Glutamatergic neuron (in vitro differentiated cells): ENCODE measurements at regions not wholly inside any gene's neighbourhood (a gene's known extent, or its start where the extent isn't known, plus 50 kb on each side); places are given as distances from the start of the nearest gene placed in this dataset.

Experiments
- DNase-seq: peaks from one replicate; pipeline ENCODE4 v3.0.0; 2022
- H3K27ac Mint-ChIP-seq: one replicate; pipeline ENCODE4 v1.8.0; 2020; ENCODE audit warnings: mild to moderate bottlenecking, mixed read lengths, inconsistent platforms; ENCODE audit not compliant: unreplicated experiment
- H3K27me3 Mint-ChIP-seq: one replicate; pipeline ENCODE4 v1.8.0; 2020; ENCODE audit warnings: mild to moderate bottlenecking, moderate library complexity, mixed read lengths, inconsistent platforms; ENCODE audit not compliant: unreplicated experiment
- H3K36me3 Mint-ChIP-seq: one replicate; pipeline ENCODE4 v1.8.0; 2020; ENCODE audit warnings: mild to moderate bottlenecking, mixed read lengths, inconsistent platforms; ENCODE audit not compliant: unreplicated experiment
- H3K4me1 Mint-ChIP-seq: one replicate; pipeline ENCODE4 v1.8.0; 2020; ENCODE audit warnings: mild to moderate bottlenecking, low read depth, mixed read lengths, inconsistent platforms; ENCODE audit not compliant: unreplicated experiment
- H3K4me3 Mint-ChIP-seq: one replicate; pipeline ENCODE4 v1.8.0; 2020; ENCODE audit warnings: mild to moderate bottlenecking, mixed read lengths, inconsistent platforms; ENCODE audit not compliant: unreplicated experiment
- H3K9me3 Mint-ChIP-seq: one replicate; pipeline ENCODE4 v1.8.0; 2020; ENCODE audit warnings: mild to moderate bottlenecking, moderate library complexity, mixed read lengths, inconsistent platforms; ENCODE audit not compliant: unreplicated experiment
- TF ChIP-seq, protein P1 (sequence below): fragments of 200-600 bp; sonication (generic); IDR thresholded peaks from one replicate; pipeline ENCODE4 v1.5.0; 2021; ENCODE audit not compliant: partially characterized antibody, unreplicated experiment

DNA sequence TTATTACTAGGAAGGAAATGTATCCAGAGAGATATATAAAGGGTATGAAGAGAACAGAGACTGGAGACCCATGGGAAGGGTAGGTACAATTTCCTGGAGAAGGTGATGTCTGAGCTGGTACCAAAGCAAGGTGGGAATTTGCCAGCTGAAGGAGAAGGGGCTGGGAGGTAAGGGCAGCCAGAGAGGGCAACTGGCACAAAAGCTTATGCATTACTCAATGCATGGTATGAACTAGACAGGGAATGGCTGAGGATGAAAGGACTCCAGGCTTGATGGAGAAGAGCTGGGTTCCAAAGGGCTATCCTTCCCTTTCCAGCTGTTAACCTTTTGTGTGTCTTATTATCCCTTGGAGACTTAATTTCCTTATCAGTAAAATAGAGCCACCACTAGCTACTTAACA is 113.6 kb upstream of the GADD45A start:
- H3K36me3 Mint-ChIP-seq, result peaks cover 4% of the 10 kb centered on the region
- TF ChIP-seq, protein P1, sequence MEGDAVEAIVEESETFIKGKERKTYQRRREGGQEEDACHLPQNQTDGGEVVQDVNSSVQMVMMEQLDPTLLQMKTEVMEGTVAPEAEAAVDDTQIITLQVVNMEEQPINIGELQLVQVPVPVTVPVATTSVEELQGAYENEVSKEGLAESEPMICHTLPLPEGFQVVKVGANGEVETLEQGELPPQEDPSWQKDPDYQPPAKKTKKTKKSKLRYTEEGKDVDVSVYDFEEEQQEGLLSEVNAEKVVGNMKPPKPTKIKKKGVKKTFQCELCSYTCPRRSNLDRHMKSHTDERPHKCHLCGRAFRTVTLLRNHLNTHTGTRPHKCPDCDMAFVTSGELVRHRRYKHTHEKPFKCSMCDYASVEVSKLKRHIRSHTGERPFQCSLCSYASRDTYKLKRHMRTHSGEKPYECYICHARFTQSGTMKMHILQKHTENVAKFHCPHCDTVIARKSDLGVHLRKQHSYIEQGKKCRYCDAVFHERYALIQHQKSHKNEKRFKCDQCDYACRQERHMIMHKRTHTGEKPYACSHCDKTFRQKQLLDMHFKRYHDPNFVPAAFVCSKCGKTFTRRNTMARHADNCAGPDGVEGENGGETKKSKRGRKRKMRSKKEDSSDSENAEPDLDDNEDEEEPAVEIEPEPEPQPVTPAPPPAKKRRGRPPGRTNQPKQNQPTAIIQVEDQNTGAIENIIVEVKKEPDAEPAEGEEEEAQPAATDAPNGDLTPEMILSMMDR, result no peak
- H3K9me3 Mint-ChIP-seq, result no peaks in the 10 kb centered on the region
- no peak overlapping the region for H3K4me3 Mint-ChIP-seq
- DNase-seq, result no peak
- H3K4me1 Mint-ChIP-seq, result peaks cover 6% of the 10 kb centered on the region
- H3K27me3 Mint-ChIP-seq, result peaks cover 5% of the 10 kb centered on the region
- H3K27ac Mint-ChIP-seq, result no peak overlapping the region

DNA sequence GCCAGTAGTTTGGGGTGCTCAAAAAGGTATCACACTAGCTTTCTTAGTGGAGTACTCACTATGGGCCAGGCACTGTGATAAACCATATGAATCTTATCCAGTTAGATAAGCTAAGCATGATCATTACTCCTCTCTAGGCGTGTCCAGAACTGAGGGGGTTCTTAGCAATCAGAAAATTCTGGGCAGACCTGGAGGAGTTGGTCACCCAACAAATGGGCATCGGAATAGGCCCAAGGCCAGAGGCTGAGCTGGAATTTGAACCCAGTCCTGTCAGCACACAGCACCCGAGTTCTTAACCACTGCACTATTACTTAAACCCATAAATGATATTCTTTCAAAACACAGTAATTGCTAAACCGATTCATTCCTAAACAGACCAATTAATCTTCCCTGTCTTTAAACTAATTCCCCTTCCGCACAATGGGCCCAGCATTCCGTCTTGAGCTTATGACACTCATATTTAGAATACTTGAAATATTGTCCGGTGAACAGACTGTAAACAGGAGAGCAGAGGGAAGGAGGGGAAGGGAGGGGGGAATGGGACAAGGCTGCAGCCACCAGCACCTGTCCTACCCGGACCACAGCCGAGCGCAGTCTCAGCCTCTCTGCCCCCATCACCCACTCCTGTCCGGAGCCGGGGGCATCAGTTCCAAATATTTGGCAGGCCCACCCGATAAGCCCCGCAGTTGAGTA is 113.0 kb upstream of the GADD45A start:
- H3K27me3 Mint-ChIP-seq, result peaks cover 5% of the 10 kb centered on the region
- TF ChIP-seq, protein P1, result no peak
- H3K36me3 Mint-ChIP-seq, result peaks cover 4% of the 10 kb centered on the region
- no peak overlapping the region for H3K4me3 Mint-ChIP-seq
- H3K4me1 Mint-ChIP-seq, result peaks cover 4% of the 10 kb centered on the region
- no peak for DNase-seq
- no peaks in the 10 kb centered on the region for H3K9me3 Mint-ChIP-seq
- no peak overlapping the region for H3K27ac Mint-ChIP-seq

DNA sequence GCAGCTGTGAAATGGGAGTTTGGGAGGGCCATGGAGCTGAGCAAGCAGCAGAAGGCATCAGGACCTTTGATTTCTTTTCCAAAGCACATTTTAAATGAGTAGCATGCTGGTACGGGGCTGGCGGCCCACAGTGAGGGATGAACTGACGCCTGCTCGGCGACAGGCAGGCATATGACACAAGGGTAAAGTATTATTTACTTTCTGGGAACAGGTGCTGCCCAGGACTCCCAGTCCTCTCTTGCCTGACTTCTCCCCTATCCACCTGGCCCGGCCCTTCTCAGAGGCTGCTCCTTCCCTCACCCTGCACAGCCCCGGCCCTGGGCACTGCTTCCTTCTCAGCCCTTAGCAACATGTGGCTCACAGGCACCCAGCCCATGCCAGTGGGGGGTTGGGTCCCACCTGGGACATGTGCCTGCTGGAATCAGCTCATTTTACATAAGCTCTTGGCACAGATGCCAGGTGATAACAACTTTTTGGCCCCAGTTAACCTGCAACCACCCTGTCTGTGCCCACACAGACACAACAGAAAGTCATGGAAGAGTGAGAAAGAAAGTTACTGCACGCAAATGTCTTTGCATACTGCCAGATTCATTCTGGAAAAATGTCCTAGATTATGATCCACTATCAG is 112.3 kb upstream of the GADD45A start:
- Mint-ChIP-seq H3K36me3 (peaks cover 4% of the 10 kb centered on the region), H3K27ac (no peak overlapping the region), H3K4me3 (no peak overlapping the region), H3K4me1 (peaks cover 4% of the 10 kb centered on the region), H3K9me3 (no peaks in the 10 kb centered on the region), H3K27me3 (peaks cover 5% of the 10 kb centered on the region)
- no peak for DNase-seq
- TF ChIP-seq, protein P1, result no peak

DNA sequence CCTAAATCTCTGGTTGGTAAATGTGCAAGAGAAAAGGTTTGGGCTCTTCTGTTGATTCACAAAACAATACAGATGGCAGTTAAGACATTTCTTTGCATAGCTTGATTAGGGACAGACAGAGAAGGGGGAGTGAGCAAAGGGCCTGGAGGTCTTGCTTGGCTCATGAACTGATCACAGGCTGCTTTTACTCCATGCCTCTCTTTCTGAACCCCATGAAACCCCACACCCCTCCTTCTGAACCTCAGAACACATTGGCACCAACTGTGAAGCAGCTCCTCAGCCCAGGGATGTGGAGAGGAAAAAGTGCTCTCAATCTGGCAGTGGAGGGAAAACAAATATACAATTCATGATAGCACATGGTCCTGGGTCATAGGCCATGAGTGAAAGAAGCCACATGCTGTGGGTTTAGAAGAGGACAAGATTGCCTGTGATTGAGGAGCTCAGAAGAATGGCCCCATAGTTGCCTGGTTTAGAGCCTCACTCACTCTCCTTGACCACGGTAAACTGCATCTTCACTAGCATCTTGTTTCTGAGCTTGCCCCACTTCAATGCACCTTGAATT is 111.6 kb upstream of the GADD45A start:
- no peak overlapping the region for H3K4me3 Mint-ChIP-seq
- H3K36me3 Mint-ChIP-seq, result peaks cover 4% of the 10 kb centered on the region
- peaks cover 4% of the 10 kb centered on the region for H3K4me1 Mint-ChIP-seq
- no peak for DNase-seq
- H3K27me3 Mint-ChIP-seq, result peaks cover 6% of the 10 kb centered on the region
- H3K27ac Mint-ChIP-seq, result no peak overlapping the region
- TF ChIP-seq, protein P1, result no peak
- no peaks in the 10 kb centered on the region for H3K9me3 Mint-ChIP-seq

DNA sequence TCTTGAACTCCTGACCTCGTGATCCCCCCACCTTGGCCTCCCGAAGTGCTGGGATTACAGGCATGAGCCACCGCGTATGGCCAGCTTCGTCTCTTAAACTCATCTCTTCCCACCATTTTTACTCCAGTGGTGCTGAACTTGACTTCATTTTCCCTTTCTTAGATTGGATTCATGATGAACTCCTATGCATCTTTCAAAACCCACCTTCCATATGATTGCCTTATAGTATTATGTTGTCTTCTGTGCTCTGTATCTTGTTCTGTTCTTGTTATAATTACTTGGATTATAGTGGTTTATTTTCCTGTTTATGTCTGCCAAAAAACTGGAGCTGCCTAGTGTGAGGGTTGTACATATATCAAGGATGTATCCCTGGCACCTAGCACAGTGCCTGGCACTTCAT is 110.8 kb upstream of the GADD45A start:
- no peak for DNase-seq
- peaks cover 6% of the 10 kb centered on the region for H3K27me3 Mint-ChIP-seq
- no peak overlapping the region for H3K27ac Mint-ChIP-seq
- no peak overlapping the region for H3K4me3 Mint-ChIP-seq
- H3K9me3 Mint-ChIP-seq, result no peaks in the 10 kb centered on the region
- TF ChIP-seq, protein P1, result no peak
- peaks cover 4% of the 10 kb centered on the region for H3K4me1 Mint-ChIP-seq
- peaks cover 4% of the 10 kb centered on the region for H3K36me3 Mint-ChIP-seq
